SK-N-MC (cell line): ENCODE measurements at regions not wholly inside any gene's neighbourhood (a gene's known extent, or its start where the extent isn't known, plus 50 kb on each side); places are given as distances from the start of the nearest gene placed in this dataset.

ENCODE experiments used
- EZH2 ChIP-seq: fragments of 200-600 bp; sonication (generic); IDR thresholded peaks from one replicate; pipeline ENCODE4 v1.6.1; 2017; ENCODE audit warnings: antibody characterized with exemption
- FOXP2 ChIP-seq: optimal IDR thresholded peaks from 2 replicates; pipeline ENCODE3; 2011; ENCODE audit warnings: mild to moderate bottlenecking, moderate library complexity; ENCODE audit not compliant: insufficient read depth; ENCODE audit errors: extremely low read length, control extremely low read depth
- POLR2AphosphoS5 ChIP-seq: IDR thresholded peaks from 2 replicates; pipeline ENCODE4 v1.6.1; 2012; ENCODE audit warnings: mild to moderate bottlenecking, low read depth, low read length, borderline replicate concordance

DNA sequence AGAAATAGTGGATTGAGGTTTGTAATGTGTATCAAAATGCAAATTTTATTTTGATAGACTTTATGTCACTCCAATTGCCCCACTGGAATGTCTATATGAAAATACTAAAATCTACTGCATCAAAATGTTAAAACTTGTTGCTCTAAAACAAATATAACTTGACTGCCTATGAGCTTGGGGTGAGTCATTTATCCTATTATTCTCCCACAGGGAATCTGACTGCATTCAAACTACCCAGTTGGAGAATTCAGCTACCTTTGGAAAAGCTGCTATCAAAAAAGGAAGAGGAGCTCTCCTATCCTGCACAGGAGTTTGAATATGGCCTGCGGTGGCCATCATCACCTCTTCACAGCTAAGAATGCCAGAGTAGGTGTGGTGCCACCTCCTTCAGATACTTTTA is 173.1 kb downstream of the KLHL28 start:
- TF ChIP-seq POLR2AphosphoS5 (no peak), EZH2 (no peak), FOXP2 (no peak)
